ENCODE measurements at regions not wholly inside any gene's neighbourhood (a gene's known extent, or its start where the extent isn't known, plus 50 kb on each side); places are given as distances from the start of the nearest gene placed in this dataset.
A peak's percentile ranks its signal among the peaks of the same experiment; 100 is the strongest.

GRCh38 chr2:221312634-221313033 is 259.5 kb downstream of the EPHA4 start:
- intact Hi-C loops (cut with DNase I): no loop called here
- no peak for ATAC-seq
- DNase-seq: no peak

GRCh38 chr2:221314786-221315185 is 257.3 kb downstream of the EPHA4 start:
- intact Hi-C loops (cut with DNase I): no loop called here
- ATAC-seq: no peak
- DNase-seq: no peak

- intact Hi-C loops (cut with DNase I): no loop called here
- no peak for DNase-seq
- ATAC-seq: no peak
Measured at GRCh38 chr2:221318376-221319130, 253.6 kb downstream of the EPHA4 start.

- intact Hi-C loops (cut with DNase I): no loop called here
- ATAC-seq: no peak
Measured at GRCh38 chr2:221322741-221323140, 249.4 kb downstream of the EPHA4 start.

GRCh38 chr2:221323513-221323912 is 248.6 kb downstream of the EPHA4 start:
- ATAC-seq: no peak
- DNase-seq: no peak
- intact Hi-C loops (cut with DNase I): no loop called here

More at GRCh38 chr2:221322741-221323140, 249.4 kb downstream of the EPHA4 start:
- DNase-seq: no peak

- intact Hi-C loops (cut with DNase I): no loop called here
- no peak for ATAC-seq
- DNase-seq: no peak
Measured at GRCh38 chr2:221330436-221330835, 241.7 kb downstream of the EPHA4 start.

GRCh38 chr2:221334481-221335218 is 237.5 kb downstream of the EPHA4 start:
- ATAC-seq (no peak), DNase-seq (no peak)
- intact Hi-C loops (cut with DNase I): no loop called here

- intact Hi-C loops (cut with DNase I): no loop called here
- DNase-seq: no peak
- no peak for ATAC-seq
Measured at GRCh38 chr2:221335219-221335752, 236.8 kb downstream of the EPHA4 start.

GRCh38 chr2:221336967-221337366 is 235.1 kb downstream of the EPHA4 start:
- intact Hi-C loops (cut with DNase I): no loop called here
- ATAC-seq (no peak), DNase-seq (no peak)

GRCh38 chr2:221337957-221338685 is 234.0 kb downstream of the EPHA4 start:
- ATAC-seq: peak in 1 of 2 donors; percentile 17
- intact Hi-C loops (cut with DNase I): no loop called here
- no peak for DNase-seq

- intact Hi-C loops (cut with DNase I): no loop called here
- ATAC-seq: no peak
- DNase-seq: no peak
Measured at GRCh38 chr2:221342388-221342787, 229.7 kb downstream of the EPHA4 start.

- DNase-seq: no peak
- no peak for ATAC-seq
- intact Hi-C loops (cut with DNase I): no loop called here
Measured at GRCh38 chr2:221343524-221343923, 228.6 kb downstream of the EPHA4 start.

- no peak for DNase-seq
- intact Hi-C loops (cut with DNase I): no loop called here
- ATAC-seq: no peak
Measured at GRCh38 chr2:221345516-221345915, 226.6 kb downstream of the EPHA4 start.

- intact Hi-C loops (cut with DNase I): no loop called here
- no peak for DNase-seq
- no peak for ATAC-seq
Measured at GRCh38 chr2:221346411-221346810, 225.7 kb downstream of the EPHA4 start.

GRCh38 chr2:221347471-221347870 is 224.6 kb downstream of the EPHA4 start:
- intact Hi-C loops (cut with DNase I): no loop called here
- no peak for DNase-seq
- ATAC-seq: no peak

- intact Hi-C loops (cut with DNase I): no loop called here
- DNase-seq: no peak
Measured at GRCh38 chr2:221350616-221351015, 221.5 kb downstream of the EPHA4 start.

GRCh38 chr2:221353201-221353600 is 218.9 kb downstream of the EPHA4 start:
- DNase-seq (no peak), ATAC-seq (no peak)
- intact Hi-C loops (cut with DNase I): no loop called here

More at GRCh38 chr2:221350616-221351015, 221.5 kb downstream of the EPHA4 start:
- ATAC-seq: no peak

GRCh38 chr2:221360312-221360711 is 211.8 kb downstream of the EPHA4 start:
- ATAC-seq (no peak), DNase-seq (no peak)
- intact Hi-C loops (cut with DNase I): no loop called here

- peak; percentile 47 to 55 for ATAC-seq
- no peak for DNase-seq
- intact Hi-C loops (cut with DNase I): no loop called here
Measured at GRCh38 chr2:221360742-221361141, 211.4 kb downstream of the EPHA4 start.

- ATAC-seq: no peak
- intact Hi-C loops (cut with DNase I): no loop called here
Measured at GRCh38 chr2:221361633-221362032, 210.5 kb downstream of the EPHA4 start.

More at GRCh38 chr2:221361633-221362032, 210.5 kb downstream of the EPHA4 start:
- no peak for DNase-seq
